ENCODE measurements at regions not wholly inside any gene's neighbourhood (a gene's known extent, or its start where the extent isn't known, plus 50 kb on each side); places are given as distances from the start of the nearest gene placed in this dataset.

- TF ChIP-seq TBP (IDR thresholded peaks at IDR 0.05; ENCODE audit: low read depth, low read length) (no peak), NRF1 (IDR thresholded peaks at IDR 0.05; ENCODE audit: low read depth, low read length) (no peak), EGR1 (IDR thresholded peaks at IDR 0.05; ENCODE audit: borderline replicate concordance, low read depth, low read length) (no peak)
These were observed 318.4 kb downstream of the FAM72C start for GRCh38 chr1:143653429-143653802.
